CD14-positive monocyte (primary cell): ENCODE measurements at regions not wholly inside any gene's neighbourhood (a gene's known extent, or its start where the extent isn't known, plus 50 kb on each side); places are given as distances from the start of the nearest gene placed in this dataset.
"Not testable (repeated sequence)": the region's sequence is repeated elsewhere in the genome, so short reads cannot be mapped to it uniquely, and the experiment has no call there.

Experiments
- DNase-seq, 3 donors: peaks; one replicate each; pipeline ENCODE4 v3.0.0-alpha.2; 2011 to 2022
- H2AFZ ChIP-seq: 2 replicates; pipeline ENCODE4 v1.6.0; 2012; ENCODE audit warnings: mild to moderate bottlenecking, low read depth, low read length, inconsistent platforms; ENCODE audit not compliant: insufficient read depth, poor library complexity, severe bottlenecking
- H3K27ac ChIP-seq, 2 donors: 1 replicate in 1 of 2; 2 replicates in 1 of 2; pipeline ENCODE4 v1.5.1; 2012 to 2013; ENCODE audit warnings: low read length in 2 of 2, control low read depth in 1 of 2, inconsistent platforms in 1 of 2, low read depth in 1 of 2, mild to moderate bottlenecking in 1 of 2
- H3K27me3 ChIP-seq, 2 donors: one replicate each; pipeline versions ENCODE4 v1.6.0 to v1.6.1; 2011 to 2013; ENCODE audit warnings: low read length in 2 of 2; ENCODE audit not compliant: control insufficient read depth in 2 of 2, insufficient read depth in 2 of 2
- H3K36me3 ChIP-seq, 2 donors: replicated peaks in 1 of 2; 1 replicate in 1 of 2; 2 replicates in 1 of 2; pipeline versions ENCODE4 v1.5.1 to v1.6.1; 2012 to 2013; ENCODE audit warnings: low read length in 2 of 2, control low read depth in 1 of 2, inconsistent platforms in 1 of 2, mild to moderate bottlenecking in 1 of 2; ENCODE audit not compliant: insufficient read depth in 2 of 2, control insufficient read depth in 1 of 2
- H3K4me1 ChIP-seq, 2 donors: 1 replicate in 1 of 2; 2 replicates in 1 of 2; pipeline versions ENCODE4 v1.5.1 to v1.6.1; 2012 to 2013; ENCODE audit warnings: low read length in 2 of 2, control low read depth in 1 of 2, inconsistent platforms in 1 of 2, mild to moderate bottlenecking in 1 of 2, moderate library complexity in 1 of 2; ENCODE audit not compliant: insufficient read depth in 2 of 2, control insufficient read depth in 1 of 2
- H3K4me2 ChIP-seq: replicated peaks from 2 replicates; pipeline ENCODE3; 2012; ENCODE audit warnings: low read length, moderate library complexity, mild to moderate bottlenecking; ENCODE audit not compliant: poor library complexity, severe bottlenecking; ENCODE audit errors: extremely low read depth
- H3K4me3 ChIP-seq, 3 experiments: fragments of 200-600 bp in 1 of 3; sonication (generic) in 1 of 3; replicated peaks in 1 of 3; 1 replicate in 2 of 3; 2 replicates in 1 of 3; pipeline ENCODE4 v1.5.1; 2011 to 2013; ENCODE audit warnings: low read length in 3 of 3, mild to moderate bottlenecking in 3 of 3, control low read depth in 2 of 3, low read depth in 2 of 3, inconsistent platforms in 1 of 3, moderate library complexity in 1 of 3
- H3K79me2 ChIP-seq: 2 replicates; pipeline ENCODE4 v1.6.0; 2012; ENCODE audit warnings: mild to moderate bottlenecking, control low read depth, inconsistent platforms, low read length, moderate library complexity; ENCODE audit not compliant: insufficient read depth
- H3K9ac ChIP-seq: 2 replicates; pipeline ENCODE4 v1.6.0; 2017; ENCODE audit warnings: low read length, mild to moderate bottlenecking; ENCODE audit not compliant: insufficient read depth, poor library complexity, severe bottlenecking
- H3K9me3 ChIP-seq, 2 donors: replicated peaks in 1 of 2; 1 replicate in 1 of 2; 2 replicates in 1 of 2; pipeline versions ENCODE4 v1.5.1 to v1.6.1; 2012 to 2013; ENCODE audit warnings: low read length in 2 of 2, control low read depth in 1 of 2; ENCODE audit not compliant: control insufficient read depth in 1 of 2, insufficient read depth in 1 of 2
- H4K20me1 ChIP-seq: 2 replicates; pipeline ENCODE4 v1.6.0; 2012; ENCODE audit warnings: mild to moderate bottlenecking, low read length, control low read depth, moderate library complexity; ENCODE audit not compliant: insufficient read depth
- H3K27ac Mint-ChIP-seq, 7 donors: one replicate each; pipeline ENCODE4 v1.8.0; 2020; ENCODE audit warnings: mild to moderate bottlenecking in 7 of 7, mixed read lengths in 7 of 7, moderate library complexity in 6 of 7, inconsistent platforms in 2 of 7
- H3K27me3 Mint-ChIP-seq, 3 donors: one replicate each; pipeline ENCODE4 v1.8.0; 2021 to 2022; ENCODE audit warnings: low read depth in 3 of 3, mild to moderate bottlenecking in 3 of 3, mixed read lengths in 3 of 3, moderate library complexity in 3 of 3, inconsistent platforms in 1 of 3
- H3K36me3 Mint-ChIP-seq, 2 donors: one replicate each; pipeline ENCODE4 v1.8.0; 2020; ENCODE audit warnings: mixed read lengths in 2 of 2, inconsistent platforms in 1 of 2, mild to moderate bottlenecking in 1 of 2
- H3K4me1 Mint-ChIP-seq: one replicate; pipeline ENCODE4 v1.8.0; 2020; ENCODE audit warnings: mild to moderate bottlenecking, mixed read lengths
- H3K4me3 Mint-ChIP-seq, 2 donors: one replicate each; pipeline ENCODE4 v1.8.0; 2020; ENCODE audit warnings: mild to moderate bottlenecking in 2 of 2, mixed read lengths in 2 of 2, moderate library complexity in 1 of 2
- H3K9me3 Mint-ChIP-seq, 7 donors: one replicate each; pipeline ENCODE4 v1.8.0; 2020 to 2022; ENCODE audit warnings: mixed read lengths in 7 of 7, mild to moderate bottlenecking in 6 of 7, moderate library complexity in 6 of 7, inconsistent platforms in 2 of 7
- WGBS: methylation state at CpG from one replicate; pipeline ENCODE4 v1.1.5; 2013; ENCODE audit warnings: missing lambda C conversion rate; ENCODE audit not compliant: insufficient coverage; 5-methylcytosine and 5-hydroxymethylcytosine counted together
- intact Hi-C, 2 donors: fragments of 100-400 bp; cut with micrococcal nuclease; formaldehyde crosslinking; loops; one replicate each; pipeline versions ENCODE4 v1.15.0 to v1.15.1; 2023
- TF ChIP-seq, protein P1 (sequence below): fragments of 200-600 bp; IDR thresholded peaks from one replicate; pipeline ENCODE4 v1.8.0; 2022; ENCODE audit warnings: antibody characterized with exemption, mild to moderate bottlenecking

GRCh38 chr1:194624833-194625232 lies 1438.4 kb upstream of the B3GALT2 start:
- peaks cover 0 to 11% (median 4%) of the 10 kb centered on the region in 7 donors for H3K9me3 Mint-ChIP-seq
- WGBS, result 97% methylated on average over 3 of the region's 4 CpGs
- intact Hi-C loops, result no loop called here

DNA sequence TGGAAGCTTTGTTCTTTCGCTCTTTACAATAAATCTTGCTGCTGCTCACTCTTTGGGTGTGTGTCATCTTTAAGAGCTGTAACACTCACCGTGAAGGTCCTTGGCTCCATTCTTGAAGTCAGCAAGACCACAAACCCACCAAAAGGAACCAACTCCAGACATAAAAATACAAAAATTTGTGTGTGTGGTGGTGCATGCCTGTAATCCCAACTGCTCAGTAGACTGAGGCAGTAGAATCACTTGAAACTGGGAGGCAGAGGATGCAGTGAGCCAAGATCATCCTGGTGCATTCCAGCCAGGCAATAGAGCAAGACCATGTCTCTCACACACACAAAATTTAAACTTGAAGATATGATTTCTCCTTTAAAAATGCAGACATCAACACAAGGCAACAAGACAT lies 1431.7 kb upstream of the B3GALT2 start:
- H3K4me1 Mint-ChIP-seq, result no peaks in the 10 kb centered on the region
- H3K27ac Mint-ChIP-seq, result no peak overlapping the region
- no peak overlapping the region for H3K4me3 Mint-ChIP-seq
- no peaks in the 10 kb centered on the region for H3K4me1 ChIP-seq
- H4K20me1 ChIP-seq, result no peaks in the 10 kb centered on the region
- intact Hi-C loops, result no loop called here
- H3K36me3 ChIP-seq, result no peaks in the 10 kb centered on the region
- no peak overlapping the region for H3K9ac ChIP-seq
- TF ChIP-seq, protein P1, sequence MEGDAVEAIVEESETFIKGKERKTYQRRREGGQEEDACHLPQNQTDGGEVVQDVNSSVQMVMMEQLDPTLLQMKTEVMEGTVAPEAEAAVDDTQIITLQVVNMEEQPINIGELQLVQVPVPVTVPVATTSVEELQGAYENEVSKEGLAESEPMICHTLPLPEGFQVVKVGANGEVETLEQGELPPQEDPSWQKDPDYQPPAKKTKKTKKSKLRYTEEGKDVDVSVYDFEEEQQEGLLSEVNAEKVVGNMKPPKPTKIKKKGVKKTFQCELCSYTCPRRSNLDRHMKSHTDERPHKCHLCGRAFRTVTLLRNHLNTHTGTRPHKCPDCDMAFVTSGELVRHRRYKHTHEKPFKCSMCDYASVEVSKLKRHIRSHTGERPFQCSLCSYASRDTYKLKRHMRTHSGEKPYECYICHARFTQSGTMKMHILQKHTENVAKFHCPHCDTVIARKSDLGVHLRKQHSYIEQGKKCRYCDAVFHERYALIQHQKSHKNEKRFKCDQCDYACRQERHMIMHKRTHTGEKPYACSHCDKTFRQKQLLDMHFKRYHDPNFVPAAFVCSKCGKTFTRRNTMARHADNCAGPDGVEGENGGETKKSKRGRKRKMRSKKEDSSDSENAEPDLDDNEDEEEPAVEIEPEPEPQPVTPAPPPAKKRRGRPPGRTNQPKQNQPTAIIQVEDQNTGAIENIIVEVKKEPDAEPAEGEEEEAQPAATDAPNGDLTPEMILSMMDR, result no peak
- H3K4me3 ChIP-seq, result no peak overlapping the region
- no peak overlapping the region for H3K4me2 ChIP-seq
- no peaks in the 10 kb centered on the region for H3K27me3 ChIP-seq
- WGBS, result 100% methylated on average over 1 of the region's 2 CpGs
- no peaks in the 10 kb centered on the region for H3K36me3 Mint-ChIP-seq
- peaks cover 7 to 27% of the 10 kb centered on the region in 2 donors for H3K9me3 ChIP-seq
- H3K79me2 ChIP-seq, result no peaks in the 10 kb centered on the region
- H2AFZ ChIP-seq, result no peak overlapping the region
- H3K9me3 Mint-ChIP-seq, result peaks cover 0 to 25% (median 11%) of the 10 kb centered on the region in 7 donors
- no peaks in the 10 kb centered on the region for H3K27me3 Mint-ChIP-seq
- no peak for DNase-seq
- H3K27ac ChIP-seq, result no peak overlapping the region

More at GRCh38 chr1:194624833-194625232, 1438.4 kb upstream of the B3GALT2 start:
- DNase-seq, result no peak
- Mint-ChIP-seq H3K4me1 (no peaks in the 10 kb centered on the region), H3K4me3 (no peak overlapping the region), H3K27me3 (no peaks in the 10 kb centered on the region), H3K27ac (peak overlapping the region in 1 of 7 donors; percentile 3), H3K36me3 (no peaks in the 10 kb centered on the region)
- H3K36me3 ChIP-seq, result no peaks in the 10 kb centered on the region
- no peak overlapping the region for H2AFZ ChIP-seq
- H3K79me2 ChIP-seq, result no peaks in the 10 kb centered on the region
- no peaks in the 10 kb centered on the region for H3K27me3 ChIP-seq
- H3K4me2 ChIP-seq, result no peak overlapping the region
- H3K27ac ChIP-seq, result no peak overlapping the region
- TF ChIP-seq, protein P1, result no peak
- no peaks in the 10 kb centered on the region for H3K4me1 ChIP-seq
- H3K9ac ChIP-seq, result no peak overlapping the region
- H3K9me3 ChIP-seq, result peaks cover 7 to 9% of the 10 kb centered on the region in 2 donors
- H3K4me3 ChIP-seq, result no peak overlapping the region
- no peaks in the 10 kb centered on the region for H4K20me1 ChIP-seq

DNA sequence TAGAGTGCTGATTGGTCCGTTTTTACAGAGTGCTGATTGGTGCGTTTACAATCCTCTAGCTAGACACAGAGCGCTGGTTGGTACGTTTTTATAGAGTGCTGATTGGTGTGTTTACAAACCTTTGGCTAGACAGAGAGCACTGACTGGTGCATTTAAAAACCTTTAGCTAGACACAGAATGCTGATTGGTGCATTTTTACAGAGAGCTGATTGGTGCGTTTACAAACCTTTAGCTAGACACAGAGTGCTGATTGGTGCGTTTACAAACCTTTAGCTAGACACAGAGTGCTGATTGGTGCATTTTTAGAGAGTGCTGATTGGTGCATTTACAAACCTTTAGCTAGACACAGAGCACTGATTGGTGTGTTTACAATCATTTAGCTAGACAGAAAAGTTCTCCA lies 1430.9 kb upstream of the B3GALT2 start:
- H3K9ac ChIP-seq, H3K27me3 Mint-ChIP-seq, H3K27ac ChIP-seq, H3K27ac Mint-ChIP-seq, H3K4me2 ChIP-seq, H3K4me1 ChIP-seq, H3K4me3 ChIP-seq, H3K27me3 ChIP-seq, H3K79me2 ChIP-seq, DNase-seq, intact Hi-C loops, H2AFZ ChIP-seq, H4K20me1 ChIP-seq, H3K36me3 ChIP-seq, H3K36me3 Mint-ChIP-seq, H3K4me3 Mint-ChIP-seq, H3K4me1 Mint-ChIP-seq: not testable (repeated sequence)
- H3K9me3 Mint-ChIP-seq, result peaks cover 0 to 25% (median 11%) of the 10 kb centered on the region in 7 donors
- 86% methylated on average over 6 of the region's 6 CpGs for WGBS
- peaks cover 7 to 27% of the 10 kb centered on the region in 2 donors for H3K9me3 ChIP-seq
